ENCODE measurements at regions not wholly inside any gene's neighbourhood (a gene's known extent, or its start where the extent isn't known, plus 50 kb on each side); places are given as distances from the start of the nearest gene placed in this dataset.

DNA sequence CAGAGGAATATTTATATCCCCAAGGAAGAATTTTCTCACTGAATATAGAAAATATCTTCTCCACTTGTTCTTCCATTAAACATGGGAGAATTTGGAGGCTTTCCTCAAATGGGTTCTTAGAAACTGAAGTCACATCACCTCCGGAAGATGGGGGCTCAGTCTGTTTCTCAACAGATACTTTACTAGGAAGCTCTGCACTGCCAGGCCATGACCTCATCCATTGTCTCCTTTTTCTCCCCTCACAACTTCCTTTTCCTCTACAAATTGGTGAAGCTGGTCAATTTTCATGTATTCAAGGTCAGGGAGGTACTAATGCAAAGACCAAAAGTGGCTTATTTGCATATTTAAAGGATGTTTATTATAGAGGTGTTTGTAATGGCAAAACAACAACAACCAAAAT, 173.1 kb downstream of the RNF152 start:
- H3K4me3 Mint-ChIP-seq (ENCODE audit: unreplicated experiment) = no peak overlapping the region
- no peaks in the 10 kb centered on the region for H3K4me1 Mint-ChIP-seq (ENCODE audit: low read depth)
- no peak overlapping the region for H3K27ac Mint-ChIP-seq (ENCODE audit: unreplicated experiment)
- H3K27me3 Mint-ChIP-seq (ENCODE audit: low read depth) = no peaks in the 10 kb centered on the region
- no peaks in the 10 kb centered on the region for H3K9me3 Mint-ChIP-seq (ENCODE audit: low read depth)
- H3K36me3 Mint-ChIP-seq (ENCODE audit: low read depth) = no peaks in the 10 kb centered on the region
- TF ChIP-seq CTCF (IDR thresholded peaks at IDR 0.05) = no peak
- no peak for DNase-seq (ENCODE audit: low spot score)

GRCh38 chr18:61718944-61719343, 173.9 kb downstream of the RNF152 start:
- no peak for DNase-seq (ENCODE audit: low spot score)
- no peak for TF ChIP-seq CTCF (IDR thresholded peaks at IDR 0.05)
- Mint-ChIP-seq H3K27me3 (ENCODE audit: low read depth) (no peaks in the 10 kb centered on the region), H3K27ac (ENCODE audit: unreplicated experiment) (no peak overlapping the region), H3K9me3 (ENCODE audit: low read depth) (no peaks in the 10 kb centered on the region), H3K36me3 (ENCODE audit: low read depth) (no peaks in the 10 kb centered on the region), H3K4me1 (ENCODE audit: low read depth) (no peaks in the 10 kb centered on the region), H3K4me3 (ENCODE audit: unreplicated experiment) (no peak overlapping the region)

DNA sequence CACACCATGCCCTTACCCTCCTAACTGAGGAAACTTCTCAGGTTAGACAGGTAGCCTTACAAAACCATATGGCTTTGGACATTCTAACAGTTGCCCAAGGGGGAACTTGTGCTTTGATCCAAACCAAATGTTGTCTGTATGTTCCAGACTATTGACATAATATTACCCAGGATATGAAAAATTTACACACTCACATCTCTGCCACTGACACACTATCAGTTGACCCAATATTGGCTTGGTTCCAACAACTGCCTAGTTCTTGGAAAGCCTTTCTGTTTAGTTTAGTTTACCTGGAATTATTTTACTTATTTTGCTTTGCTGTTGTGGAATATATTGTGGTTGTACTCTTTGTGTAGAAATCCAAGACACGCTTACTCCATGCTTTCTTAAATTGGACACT, 178.4 kb downstream of the RNF152 start:
- H3K27me3 Mint-ChIP-seq (ENCODE audit: low read depth) = no peaks in the 10 kb centered on the region
- no peaks in the 10 kb centered on the region for H3K4me1 Mint-ChIP-seq (ENCODE audit: low read depth)
- H3K36me3 Mint-ChIP-seq (ENCODE audit: low read depth) = no peaks in the 10 kb centered on the region
- H3K9me3 Mint-ChIP-seq (ENCODE audit: low read depth) = no peaks in the 10 kb centered on the region
- DNase-seq (ENCODE audit: low spot score) = no peak
- H3K4me3 Mint-ChIP-seq (ENCODE audit: unreplicated experiment) = no peak overlapping the region
- TF ChIP-seq CTCF (IDR thresholded peaks at IDR 0.05) = no peak
- H3K27ac Mint-ChIP-seq (ENCODE audit: unreplicated experiment) = no peak overlapping the region

DNA sequence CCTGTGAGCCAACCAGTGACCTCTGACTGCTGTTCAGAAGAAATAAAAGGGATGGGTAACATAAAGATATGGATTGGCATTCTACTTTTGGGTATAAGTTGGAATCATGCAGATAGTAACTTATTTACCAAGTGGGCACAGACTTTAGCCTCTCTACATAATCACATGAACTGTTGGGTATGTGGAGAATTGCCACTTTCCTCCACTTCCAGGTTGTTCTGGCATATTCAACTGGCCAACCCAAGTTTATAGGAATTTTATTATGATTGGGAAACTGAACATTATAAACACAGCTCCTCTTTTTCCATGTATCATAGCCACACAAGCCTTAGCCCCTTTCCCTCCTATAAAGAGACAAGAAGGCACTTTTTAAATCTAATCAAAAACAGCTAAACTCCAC, 179.3 kb downstream of the RNF152 start:
- H3K4me1 Mint-ChIP-seq (ENCODE audit: low read depth) = peaks cover 4% of the 10 kb centered on the region

DNA sequence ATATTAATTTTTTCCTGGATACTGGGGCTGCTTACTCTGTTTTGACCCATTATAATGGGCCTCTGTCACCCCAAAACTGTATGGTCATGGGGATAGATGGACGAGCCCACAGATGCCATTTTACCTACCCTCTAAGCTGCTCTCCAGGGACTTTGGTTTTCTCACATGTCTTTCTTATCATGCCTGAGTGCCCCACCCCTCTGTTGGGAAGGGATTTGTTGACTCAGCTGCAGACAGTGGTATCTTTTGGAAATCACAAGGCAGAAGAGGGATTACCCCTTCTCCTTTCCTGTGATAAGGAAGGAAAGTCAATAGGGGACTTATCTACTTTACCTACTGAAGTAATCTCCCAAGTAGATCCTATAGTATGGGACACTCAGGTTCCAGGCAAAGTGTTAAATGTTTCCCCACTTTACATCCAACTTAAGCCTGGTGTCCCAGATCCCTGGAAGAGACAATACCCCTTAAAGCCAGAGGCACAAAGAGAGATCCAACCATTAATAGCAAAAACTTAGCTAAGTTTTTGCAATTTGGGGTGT, 182.7 kb downstream of the RNF152 start:
- Mint-ChIP-seq H3K9me3 (ENCODE audit: low read depth) (no peaks in the 10 kb centered on the region), H3K4me1 (ENCODE audit: low read depth) (peaks cover 28% of the 10 kb centered on the region), H3K36me3 (ENCODE audit: low read depth) (no peaks in the 10 kb centered on the region), H3K27me3 (ENCODE audit: low read depth) (no peaks in the 10 kb centered on the region), H3K4me3 (ENCODE audit: unreplicated experiment) (no peak overlapping the region), H3K27ac (ENCODE audit: unreplicated experiment) (no peak overlapping the region)
- DNase-seq (ENCODE audit: low spot score) = no peak
- TF ChIP-seq CTCF (IDR thresholded peaks at IDR 0.05) = no peak

More for the DNA sequence above, 179.3 kb downstream of the RNF152 start:
- Mint-ChIP-seq H3K36me3 (ENCODE audit: low read depth) (no peaks in the 10 kb centered on the region), H3K27ac (ENCODE audit: unreplicated experiment) (no peak overlapping the region), H3K4me3 (ENCODE audit: unreplicated experiment) (no peak overlapping the region), H3K27me3 (ENCODE audit: low read depth) (no peaks in the 10 kb centered on the region), H3K9me3 (ENCODE audit: low read depth) (no peaks in the 10 kb centered on the region)
- no peak for TF ChIP-seq CTCF (IDR thresholded peaks at IDR 0.05)
- DNase-seq (ENCODE audit: low spot score) = no peak
